SK-N-MC (cell line): ENCODE measurements at regions not wholly inside any gene's neighbourhood (a gene's known extent, or its start where the extent isn't known, plus 50 kb on each side); places are given as distances from the start of the nearest gene placed in this dataset.

Experiments
- EZH2 ChIP-seq: fragments of 200-600 bp; sonication (generic); IDR thresholded peaks from one replicate; pipeline ENCODE4 v1.6.1; 2017; ENCODE audit warnings: antibody characterized with exemption
- FOXP2 ChIP-seq: optimal IDR thresholded peaks from 2 replicates; pipeline ENCODE3; 2011; ENCODE audit warnings: mild to moderate bottlenecking, moderate library complexity; ENCODE audit not compliant: insufficient read depth; ENCODE audit errors: extremely low read length, control extremely low read depth
- POLR2AphosphoS5 ChIP-seq: IDR thresholded peaks from 2 replicates; pipeline ENCODE4 v1.6.1; 2012; ENCODE audit warnings: mild to moderate bottlenecking, low read depth, low read length, borderline replicate concordance

DNA sequence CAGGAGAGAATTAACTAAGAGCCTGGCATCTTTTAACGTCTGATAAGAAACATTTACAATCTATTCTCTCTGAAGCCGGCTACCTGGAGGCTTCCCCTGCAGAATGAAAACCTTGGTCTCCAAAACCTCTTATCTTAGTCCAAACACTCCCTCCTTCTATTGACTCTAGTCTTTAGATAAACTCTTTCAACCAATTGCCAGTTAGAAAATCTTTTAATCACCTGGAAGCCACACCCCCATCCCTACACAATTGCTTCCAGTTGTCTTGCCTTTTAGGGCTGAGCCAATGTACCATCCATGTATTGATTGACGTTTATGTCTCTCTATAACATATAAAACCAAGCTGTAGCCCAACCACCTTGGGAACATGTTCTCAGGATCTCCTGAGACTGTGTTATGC, 1343.1 kb upstream of the C9orf72 start:
- no peak for TF ChIP-seq EZH2
- TF ChIP-seq POLR2AphosphoS5: no peak
- no peak for TF ChIP-seq FOXP2
